Nephron progenitor cell (in vitro differentiated cells): ENCODE measurements at regions not wholly inside any gene's neighbourhood (a gene's known extent, or its start where the extent isn't known, plus 50 kb on each side); places are given as distances from the start of the nearest gene placed in this dataset.
A peak's percentile ranks its signal among the peaks of the same experiment; 100 is the strongest.
"Not testable (repeated sequence)": the region's sequence is repeated elsewhere in the genome, so short reads cannot be mapped to it uniquely, and the experiment has no call there.

Experiments used
- DNase-seq: peaks from one replicate; pipeline ENCODE4 v3.0.0; 2021
- H3K27ac Mint-ChIP-seq: 2 replicates; pipeline ENCODE4 v1.8.0; 2021; ENCODE audit warnings: mild to moderate bottlenecking, moderate library complexity, mixed read lengths
- H3K27me3 Mint-ChIP-seq: 2 replicates; pipeline ENCODE4 v1.8.0; 2021; ENCODE audit warnings: mild to moderate bottlenecking, low read depth, mixed read lengths; ENCODE audit not compliant: poor library complexity
- H3K36me3 Mint-ChIP-seq: 2 replicates; pipeline ENCODE4 v1.8.0; 2021; ENCODE audit warnings: low read depth, mixed read lengths
- H3K4me1 Mint-ChIP-seq: 2 replicates; pipeline ENCODE4 v1.8.0; 2021; ENCODE audit warnings: mixed read lengths
- H3K4me3 Mint-ChIP-seq: 2 replicates; pipeline ENCODE4 v1.8.0; 2021; ENCODE audit warnings: mild to moderate bottlenecking, moderate library complexity, mixed read lengths
- H3K9me3 Mint-ChIP-seq: 2 replicates; pipeline ENCODE4 v1.8.0; 2021; ENCODE audit warnings: mild to moderate bottlenecking, moderate library complexity, mixed read lengths
- TF ChIP-seq, protein P1 (sequence below): fragments of 200-600 bp; sonication (generic); IDR thresholded peaks from 2 replicates; pipeline ENCODE4 v1.5.0; 2021; ENCODE audit warnings: antibody characterized with exemption

GRCh38 chrX:40875476-40875875 lies 140.1 kb upstream of the MED14 start:
- TF ChIP-seq, protein P1, sequence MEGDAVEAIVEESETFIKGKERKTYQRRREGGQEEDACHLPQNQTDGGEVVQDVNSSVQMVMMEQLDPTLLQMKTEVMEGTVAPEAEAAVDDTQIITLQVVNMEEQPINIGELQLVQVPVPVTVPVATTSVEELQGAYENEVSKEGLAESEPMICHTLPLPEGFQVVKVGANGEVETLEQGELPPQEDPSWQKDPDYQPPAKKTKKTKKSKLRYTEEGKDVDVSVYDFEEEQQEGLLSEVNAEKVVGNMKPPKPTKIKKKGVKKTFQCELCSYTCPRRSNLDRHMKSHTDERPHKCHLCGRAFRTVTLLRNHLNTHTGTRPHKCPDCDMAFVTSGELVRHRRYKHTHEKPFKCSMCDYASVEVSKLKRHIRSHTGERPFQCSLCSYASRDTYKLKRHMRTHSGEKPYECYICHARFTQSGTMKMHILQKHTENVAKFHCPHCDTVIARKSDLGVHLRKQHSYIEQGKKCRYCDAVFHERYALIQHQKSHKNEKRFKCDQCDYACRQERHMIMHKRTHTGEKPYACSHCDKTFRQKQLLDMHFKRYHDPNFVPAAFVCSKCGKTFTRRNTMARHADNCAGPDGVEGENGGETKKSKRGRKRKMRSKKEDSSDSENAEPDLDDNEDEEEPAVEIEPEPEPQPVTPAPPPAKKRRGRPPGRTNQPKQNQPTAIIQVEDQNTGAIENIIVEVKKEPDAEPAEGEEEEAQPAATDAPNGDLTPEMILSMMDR, result no peak
- Mint-ChIP-seq H3K4me3 (no peak overlapping the region), H3K9me3 (peaks cover 17% of the 10 kb centered on the region)

GRCh38 chrX:40877887-40878286 lies 142.5 kb upstream of the MED14 start:
- no peak for DNase-seq
- no peak overlapping the region for H3K27ac Mint-ChIP-seq
- TF ChIP-seq, protein P1, result peak; percentile 25
- H3K4me3 Mint-ChIP-seq, result no peak overlapping the region
- peaks cover 4% of the 10 kb centered on the region for H3K27me3 Mint-ChIP-seq
- peaks cover 15% of the 10 kb centered on the region for H3K9me3 Mint-ChIP-seq
- H3K4me1 Mint-ChIP-seq, result peaks cover 8% of the 10 kb centered on the region
- no peaks in the 10 kb centered on the region for H3K36me3 Mint-ChIP-seq

More at GRCh38 chrX:40875476-40875875, 140.1 kb upstream of the MED14 start:
- Mint-ChIP-seq H3K27ac (no peak overlapping the region), H3K4me1 (peaks cover 8% of the 10 kb centered on the region), H3K36me3 (no peaks in the 10 kb centered on the region), H3K27me3 (peaks cover 4% of the 10 kb centered on the region)
- DNase-seq, result no peak

GRCh38 chrX:40878766-40879165 lies 143.4 kb upstream of the MED14 start:
- H3K27me3 Mint-ChIP-seq, result peaks cover 5% of the 10 kb centered on the region
- no peak overlapping the region for H3K27ac Mint-ChIP-seq
- H3K4me3 Mint-ChIP-seq, result no peak overlapping the region
- no peak for DNase-seq
- TF ChIP-seq, protein P1, result no peak
- no peaks in the 10 kb centered on the region for H3K36me3 Mint-ChIP-seq
- H3K4me1 Mint-ChIP-seq, result peaks cover 8% of the 10 kb centered on the region
- H3K9me3 Mint-ChIP-seq, result peaks cover 22% of the 10 kb centered on the region

DNA sequence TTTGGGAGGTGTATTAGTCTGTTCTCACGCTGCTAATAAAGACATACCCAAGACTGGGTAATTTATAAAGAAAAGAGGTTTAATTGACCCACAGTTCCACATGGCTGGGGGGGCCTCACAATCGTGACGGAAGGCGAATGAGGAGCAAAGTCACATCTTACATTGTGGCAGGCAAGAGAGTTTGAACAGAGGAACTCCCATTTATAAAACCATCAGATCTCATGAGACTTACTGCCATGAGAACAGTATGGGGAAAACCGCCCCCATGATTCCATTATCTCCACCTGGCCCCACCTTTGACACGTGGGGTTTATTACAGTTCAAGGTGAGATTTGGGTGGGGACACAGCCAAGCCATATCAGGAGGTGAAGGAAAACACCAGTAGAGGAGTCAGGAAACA lies 143.8 kb upstream of the MED14 start:
- H3K9me3 Mint-ChIP-seq, result peaks cover 23% of the 10 kb centered on the region
- not testable (repeated sequence) for H3K27ac Mint-ChIP-seq, H3K27me3 Mint-ChIP-seq, H3K4me3 Mint-ChIP-seq, DNase-seq, H3K4me1 Mint-ChIP-seq, H3K36me3 Mint-ChIP-seq

- peaks cover 3% of the 10 kb centered on the region for H3K27me3 Mint-ChIP-seq
- no peaks in the 10 kb centered on the region for H3K36me3 Mint-ChIP-seq
- no peak for DNase-seq
- TF ChIP-seq, protein P1, result no peak
- H3K27ac Mint-ChIP-seq, result no peak overlapping the region
- H3K4me1 Mint-ChIP-seq, result peaks cover 8% of the 10 kb centered on the region
- no peak overlapping the region for H3K4me3 Mint-ChIP-seq
- H3K9me3 Mint-ChIP-seq, result peaks cover 23% of the 10 kb centered on the region
These were observed 145.4 kb upstream of the MED14 start for GRCh38 chrX:40880712-40881111.

DNA sequence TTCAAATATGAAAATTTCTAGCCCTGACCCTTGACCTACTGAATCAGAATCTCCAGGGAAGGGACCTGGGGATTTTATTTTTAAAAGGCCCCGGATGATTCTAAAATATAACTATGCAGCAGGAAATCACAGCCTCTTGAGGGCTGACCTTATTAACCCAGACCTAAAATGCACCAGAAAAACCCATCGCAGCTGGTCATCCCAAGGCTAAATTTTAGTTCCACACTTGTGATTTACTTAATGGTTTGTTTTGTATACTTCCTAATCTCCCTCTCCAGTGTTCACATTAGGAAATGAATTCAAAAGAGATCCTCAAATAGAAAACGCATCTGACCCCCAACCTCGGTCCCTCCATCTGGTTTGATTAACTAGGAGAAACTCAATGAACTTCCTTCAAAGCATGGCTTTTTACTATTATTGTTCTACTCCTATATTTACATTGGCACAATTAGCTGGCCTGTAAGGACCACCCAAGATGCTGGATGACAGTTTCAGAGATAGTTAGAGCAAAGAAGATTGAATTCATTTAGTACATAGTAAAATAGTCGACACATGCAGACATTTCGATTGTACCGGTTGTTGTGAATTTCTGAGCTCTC lies 147.8 kb upstream of the MED14 start:
- Mint-ChIP-seq H3K36me3 (no peaks in the 10 kb centered on the region), H3K27me3 (peaks cover 3% of the 10 kb centered on the region), H3K4me3 (no peak overlapping the region), H3K4me1 (peaks cover 8% of the 10 kb centered on the region), H3K27ac (no peak overlapping the region), H3K9me3 (peaks cover 20% of the 10 kb centered on the region)
- DNase-seq, result no peak
- TF ChIP-seq, protein P1, result no peak
